ELR (cell line): ENCODE measurements at regions not wholly inside any gene's neighbourhood (a gene's known extent, or its start where the extent isn't known, plus 50 kb on each side); places are given as distances from the start of the nearest gene placed in this dataset.
"Not testable (repeated sequence)": the region's sequence is repeated elsewhere in the genome, so short reads cannot be mapped to it uniquely, and the experiment has no call there.

Experiments used
- DNase-seq: peaks from one replicate; pipeline ENCODE4 v3.0.0-alpha.2; 2015; ENCODE audit warnings: low read depth

- no peak for DNase-seq
Measured at GRCh38 chr9:88872192-88872946, 118.9 kb upstream of the S1PR3 start.

GRCh38 chr9:88873635-88874034, 117.6 kb upstream of the S1PR3 start:
- DNase-seq: no peak

DNA sequence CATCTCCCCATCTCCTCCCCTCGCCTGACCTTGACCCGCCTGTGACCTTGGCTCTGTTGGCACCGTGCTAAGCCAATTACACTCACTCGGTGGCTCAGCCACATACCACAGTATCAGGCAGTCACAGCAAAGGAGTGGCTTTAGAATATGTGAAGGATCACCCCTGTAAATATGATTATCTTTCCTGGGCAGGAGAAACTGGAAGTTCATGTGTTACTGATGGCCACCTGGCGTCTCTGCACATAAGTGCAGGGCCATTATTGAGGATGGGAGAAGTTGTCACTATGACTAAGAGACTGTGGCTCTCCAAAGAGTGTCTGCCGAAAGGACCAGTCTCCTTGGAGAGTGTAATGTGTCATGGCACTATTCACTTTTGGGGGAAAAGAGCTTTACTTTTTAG, 116.9 kb upstream of the S1PR3 start:
- DNase-seq: peak; percentile 25

GRCh38 chr9:88875400-88876120, 115.7 kb upstream of the S1PR3 start:
- peak; percentile 36 for DNase-seq

- DNase-seq: no peak
Measured at GRCh38 chr9:88880199-88880598, 111.1 kb upstream of the S1PR3 start.

DNA sequence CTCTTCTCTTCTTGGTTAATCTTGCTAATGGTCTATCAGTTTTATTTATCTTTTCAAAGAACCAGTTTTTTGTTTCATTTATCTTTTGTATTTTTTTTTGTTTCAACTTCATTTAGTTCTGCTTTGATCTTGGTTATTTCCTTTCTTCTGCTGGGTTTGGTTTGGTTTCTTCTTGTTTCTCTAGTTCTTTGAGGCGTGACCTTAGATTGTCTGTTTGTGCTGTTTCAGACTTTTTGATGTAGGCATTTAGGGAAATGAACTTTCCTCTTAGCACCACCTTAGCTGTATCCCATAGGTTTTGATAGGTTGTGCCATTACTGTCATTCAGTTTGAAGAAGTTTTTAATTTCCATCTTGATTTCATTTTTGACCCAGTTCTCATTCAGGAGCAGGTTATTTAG, 107.0 kb upstream of the S1PR3 start:
- DNase-seq: not testable (repeated sequence)

- not testable (repeated sequence) for DNase-seq
Measured at GRCh38 chr9:88886762-88887161, 104.5 kb upstream of the S1PR3 start.

DNA sequence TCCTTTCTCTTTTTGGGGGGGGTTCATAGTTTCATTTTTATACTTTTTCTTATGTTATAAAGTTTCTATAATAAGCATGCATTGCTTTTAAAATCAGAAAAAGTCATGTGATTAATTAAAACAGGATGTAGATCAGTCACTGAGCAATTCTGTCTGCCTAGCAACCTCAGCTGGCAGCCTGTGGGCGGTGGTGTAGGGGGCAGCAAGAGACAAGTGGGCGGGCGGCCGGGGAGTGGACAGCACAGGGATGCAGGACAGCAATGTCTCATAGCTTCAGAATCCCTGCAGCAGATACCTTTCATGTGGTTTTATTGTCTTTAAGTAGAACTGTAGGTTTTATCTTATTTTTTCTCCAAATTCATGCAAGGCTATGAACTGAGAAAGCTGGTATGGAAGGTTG, 101.9 kb upstream of the S1PR3 start:
- DNase-seq: peak; percentile 16

DNA sequence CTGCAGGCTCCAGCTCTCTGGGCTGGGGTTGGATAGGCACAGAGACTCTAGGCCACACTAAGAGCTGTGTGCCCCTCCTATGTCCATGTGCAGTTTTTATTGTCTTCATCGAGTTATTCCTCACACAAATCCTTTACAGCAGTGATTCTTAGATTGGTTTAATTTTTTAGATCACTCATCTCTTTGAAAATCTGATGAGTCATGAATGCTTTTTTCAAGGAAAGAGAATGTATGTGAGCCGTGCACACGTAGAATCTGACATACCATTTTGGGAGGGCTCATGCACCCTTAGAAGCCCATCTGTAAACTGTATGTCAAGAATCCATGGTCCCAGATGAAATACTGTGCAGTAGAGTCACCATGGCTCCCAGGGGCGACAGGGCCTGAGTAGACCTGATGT, 100.7 kb upstream of the S1PR3 start:
- peak; percentile 19 for DNase-seq

DNA sequence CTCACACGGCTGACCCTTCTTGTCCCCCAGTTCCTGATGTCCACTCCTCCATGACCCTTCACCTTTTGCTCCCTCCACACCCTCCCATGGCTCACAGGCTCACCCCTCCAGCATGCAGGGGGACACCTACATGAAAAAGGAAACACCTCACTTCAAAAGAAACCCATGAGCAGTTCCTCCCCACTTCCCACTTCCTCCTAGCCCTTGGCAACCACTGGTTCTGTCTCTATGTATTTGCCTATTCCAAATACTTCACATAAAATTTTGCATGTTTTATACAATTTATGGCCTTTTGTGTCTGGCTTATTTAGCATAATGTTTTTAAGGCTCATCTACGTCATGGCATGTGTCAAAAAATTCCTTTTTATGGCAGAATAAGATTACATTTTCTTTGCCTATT, 100.2 kb upstream of the S1PR3 start:
- DNase-seq: no peak

GRCh38 chr9:88892724-88893123, 98.5 kb upstream of the S1PR3 start:
- DNase-seq: no peak

DNA sequence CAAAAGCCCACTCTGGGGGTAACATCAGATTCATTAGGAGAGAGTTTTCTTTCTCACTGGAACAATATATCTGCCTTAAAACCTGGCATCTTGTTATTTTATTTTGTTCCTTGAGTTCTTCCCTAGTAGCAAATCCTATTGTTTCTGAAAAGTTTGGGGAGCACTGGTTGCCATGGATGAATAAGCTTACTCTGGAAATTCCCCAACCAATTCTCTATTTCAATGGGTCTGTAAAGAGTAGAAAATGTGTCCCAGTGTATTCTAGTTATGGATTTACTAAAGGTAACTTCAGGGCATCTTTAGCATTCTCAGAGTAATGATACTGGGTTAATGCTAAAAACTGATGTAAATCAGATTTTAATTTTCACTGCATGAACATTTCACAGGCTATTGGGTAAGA, 94.2 kb upstream of the S1PR3 start:
- no peak for DNase-seq

DNA sequence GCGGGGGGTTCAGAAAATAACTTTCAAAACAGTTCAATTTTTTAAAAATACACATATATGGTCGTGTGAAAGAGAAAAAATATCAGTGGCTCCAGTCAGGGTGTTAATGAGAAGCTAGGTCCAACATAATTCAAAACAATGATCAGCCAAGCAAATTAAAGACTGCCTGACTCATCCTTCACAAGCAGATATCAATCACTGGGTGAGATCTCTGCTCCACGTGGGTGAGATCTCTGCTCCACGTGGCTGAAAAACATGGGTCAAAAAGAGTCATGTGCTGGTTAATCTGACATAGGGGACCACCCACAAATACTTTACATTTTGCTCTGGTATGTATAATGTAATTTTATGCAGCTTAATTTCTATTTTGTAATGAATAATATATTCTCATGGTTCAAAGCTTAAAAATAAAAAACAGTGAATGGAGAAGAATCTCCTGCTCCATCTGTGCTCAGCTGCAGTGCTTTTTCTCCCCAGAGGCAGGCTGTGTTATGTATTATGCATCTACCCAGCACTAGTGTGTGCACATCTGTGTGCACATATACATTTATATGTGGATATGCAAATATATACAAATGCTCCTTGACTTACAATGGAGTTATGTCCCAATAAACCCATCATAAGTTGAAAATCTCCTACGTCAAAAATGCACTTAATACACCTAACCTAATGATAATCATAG, 93.1 kb upstream of the S1PR3 start:
- no peak for DNase-seq

GRCh38 chr9:88905506-88905905, 85.8 kb upstream of the S1PR3 start:
- peak; percentile 14 for DNase-seq

DNA sequence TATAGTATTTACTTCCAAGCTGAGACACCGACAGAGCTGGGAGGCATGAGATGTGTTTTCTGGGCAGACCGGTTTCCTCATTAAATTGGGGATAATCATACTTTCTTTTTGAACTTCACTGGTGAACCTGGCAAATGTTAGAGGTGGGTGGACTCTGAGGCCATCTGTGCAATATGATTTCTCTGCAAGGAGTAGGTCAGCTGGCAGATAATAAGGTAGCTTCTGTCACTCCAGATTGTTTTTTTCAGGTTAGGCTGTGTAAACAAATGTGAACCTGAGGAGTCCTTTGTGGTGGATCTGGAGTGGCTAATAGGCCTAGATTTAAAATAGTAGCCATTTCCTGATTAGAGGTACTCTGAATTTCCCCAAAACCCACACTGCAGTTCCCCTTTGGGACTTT, 75.4 kb upstream of the S1PR3 start:
- no peak for DNase-seq

DNA sequence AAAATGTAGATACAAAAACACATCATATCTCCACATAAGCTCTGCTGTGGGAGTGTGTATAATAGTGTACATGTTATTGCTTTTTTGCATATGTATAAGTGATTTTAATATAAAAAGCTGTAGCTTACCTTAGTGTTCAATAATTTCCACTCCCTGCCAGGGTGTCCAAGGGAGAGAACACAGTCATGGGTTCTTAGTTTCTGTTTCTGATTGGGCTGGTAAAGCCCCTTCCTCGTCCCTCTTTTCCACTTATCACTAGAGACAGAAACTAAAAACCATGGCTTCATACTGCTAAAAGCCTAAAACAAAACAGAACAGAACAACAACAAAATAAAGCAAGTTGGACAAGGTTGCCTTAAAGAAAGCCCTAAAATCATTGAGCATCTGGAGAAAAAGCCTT, 74.4 kb upstream of the S1PR3 start:
- no peak for DNase-seq

GRCh38 chr9:88917375-88917774, 73.9 kb upstream of the S1PR3 start:
- no peak for DNase-seq

DNA sequence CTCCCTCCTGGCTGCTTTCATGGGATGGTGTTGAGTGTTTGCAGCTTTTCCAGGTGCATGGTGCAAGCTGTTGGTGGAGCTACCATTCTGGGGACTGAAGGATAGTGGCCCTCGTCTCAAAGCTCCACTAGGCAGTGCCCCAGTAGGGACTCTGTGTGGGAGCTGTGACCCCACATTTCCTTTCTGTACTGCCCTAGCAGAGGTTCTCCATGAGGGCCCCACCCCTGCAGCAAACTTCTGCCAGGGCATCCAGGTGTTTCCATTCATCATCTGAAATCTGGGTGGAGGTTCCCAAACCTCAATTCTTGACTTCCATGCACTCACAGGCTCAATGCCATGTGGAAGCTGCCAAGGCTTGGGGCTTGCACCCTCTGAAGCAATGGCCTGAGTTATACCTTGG, 72.7 kb upstream of the S1PR3 start:
- DNase-seq: not testable (repeated sequence)

DNA sequence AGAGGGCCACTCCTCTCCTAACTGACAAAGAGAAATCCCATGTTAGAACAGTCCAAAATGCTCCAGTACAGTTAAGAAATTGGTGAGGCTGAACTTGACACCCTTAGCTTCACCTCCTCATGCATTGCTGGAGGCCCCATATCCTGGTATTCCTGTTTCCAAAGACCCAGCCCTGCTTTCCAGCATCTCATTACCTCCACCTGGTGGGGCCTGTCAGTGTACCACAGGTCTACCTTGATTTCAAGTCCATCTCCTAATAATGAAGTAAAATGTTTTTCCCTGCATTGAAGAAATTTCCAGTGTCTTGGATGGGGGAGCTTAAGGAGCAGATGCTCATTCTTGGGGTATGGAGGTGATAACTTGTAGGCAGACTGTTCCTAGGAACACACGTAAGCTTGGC, 70.6 kb upstream of the S1PR3 start:
- no peak for DNase-seq

DNA sequence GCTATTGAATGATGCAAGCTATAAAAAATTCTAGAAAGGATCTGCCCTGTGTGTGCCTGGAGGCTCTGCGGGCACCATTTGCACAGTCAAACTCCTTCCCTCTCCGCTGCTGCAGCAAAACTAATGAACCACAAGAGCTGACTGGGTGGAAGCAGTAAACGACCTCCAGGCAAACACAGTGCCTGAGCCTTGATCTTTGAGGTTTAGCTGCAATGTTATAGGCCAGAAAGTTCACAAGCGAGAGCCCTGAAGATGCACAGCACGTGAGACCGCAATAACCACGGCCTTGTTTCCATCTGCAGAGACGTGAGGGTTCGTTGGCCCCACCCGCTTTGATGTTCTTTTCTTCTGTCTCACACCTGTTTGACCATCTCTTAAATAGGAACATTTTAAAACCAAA, 69.2 kb upstream of the S1PR3 start:
- DNase-seq: no peak

DNA sequence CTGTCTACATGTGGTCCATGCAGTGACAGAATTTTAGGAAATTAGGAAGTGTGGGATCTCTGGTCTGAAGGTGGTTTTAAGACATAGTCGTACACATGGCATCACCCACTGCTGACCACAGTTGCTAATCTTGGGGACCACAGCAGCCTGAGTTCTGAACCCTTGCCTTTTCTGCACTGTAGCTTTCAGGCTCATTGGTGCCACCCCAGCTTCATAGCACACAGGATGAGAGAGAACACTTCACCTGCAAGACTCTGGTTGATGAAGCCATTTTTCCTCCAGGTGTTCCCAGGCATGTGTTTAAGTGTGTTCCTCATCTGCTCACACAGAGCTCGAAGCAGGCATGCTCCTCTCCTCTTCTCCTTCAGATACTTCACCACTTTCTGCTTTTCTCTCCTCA, 68.2 kb upstream of the S1PR3 start:
- no peak for DNase-seq

DNA sequence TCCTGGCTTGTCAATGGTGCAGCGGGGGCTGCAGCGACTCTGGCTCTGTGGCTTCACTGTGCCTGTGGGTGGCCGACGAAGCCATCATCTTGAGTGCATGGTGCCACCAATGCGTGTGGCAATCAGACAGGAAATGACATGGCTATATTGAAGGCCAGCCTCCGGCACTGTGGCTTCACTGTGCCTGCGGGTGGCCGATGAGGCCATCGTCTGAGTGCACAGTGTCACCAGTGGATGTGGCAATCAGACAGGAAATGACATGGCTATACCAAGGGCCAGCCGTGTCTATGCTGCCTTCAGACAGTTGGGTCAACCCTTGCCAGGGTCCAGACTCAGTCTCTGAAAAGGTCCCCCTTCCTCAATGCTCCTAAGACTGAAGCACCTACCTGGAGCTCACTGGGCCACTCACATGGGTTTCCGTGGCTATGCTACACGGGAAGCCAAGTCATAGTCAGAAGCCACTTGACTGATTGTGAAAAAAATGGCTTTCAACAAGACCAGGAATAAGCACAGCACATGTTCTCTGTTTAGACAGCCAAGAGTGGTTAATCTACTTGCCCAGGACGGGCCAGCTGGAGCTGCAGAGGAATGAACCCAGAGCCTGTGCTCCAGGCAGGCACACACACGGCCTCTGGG, 67.5 kb upstream of the S1PR3 start:
- no peak for DNase-seq

DNA sequence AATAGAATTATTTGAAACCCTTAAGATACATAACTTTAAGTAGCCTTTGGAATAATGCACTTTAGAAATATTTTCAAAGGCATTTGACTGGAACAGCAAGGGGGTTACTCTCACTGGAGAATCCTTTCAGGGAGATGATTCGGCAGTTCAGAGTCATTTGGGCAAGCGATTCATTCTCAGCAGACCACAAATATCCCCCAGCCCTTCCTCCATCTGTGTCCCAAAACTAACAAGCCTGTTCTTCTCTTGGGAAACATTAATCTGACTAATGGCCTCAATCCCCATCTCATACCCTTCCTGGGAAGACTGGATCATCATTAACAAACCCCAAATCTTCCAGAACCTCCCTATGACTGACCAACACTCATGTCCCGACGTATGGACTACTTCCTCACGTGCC, 65.8 kb upstream of the S1PR3 start:
- no peak for DNase-seq
